Hematopoietic multipotent progenitor cell treated with erythropoietin and hydrocortisone succinate and interleukin-3 and kit ligand, for 6 days (in vitro differentiated cells): ENCODE measurements at regions not wholly inside any gene's neighbourhood (a gene's known extent, or its start where the extent isn't known, plus 50 kb on each side); places are given as distances from the start of the nearest gene placed in this dataset.

Experiments
- DNase-seq: peaks from one replicate; pipeline ENCODE4 v3.0.0-alpha.2; 2015

- no peak for DNase-seq
Observed at GRCh38 chr9:111193095-111193494, 136.9 kb downstream of the OR2K2 start.

DNA sequence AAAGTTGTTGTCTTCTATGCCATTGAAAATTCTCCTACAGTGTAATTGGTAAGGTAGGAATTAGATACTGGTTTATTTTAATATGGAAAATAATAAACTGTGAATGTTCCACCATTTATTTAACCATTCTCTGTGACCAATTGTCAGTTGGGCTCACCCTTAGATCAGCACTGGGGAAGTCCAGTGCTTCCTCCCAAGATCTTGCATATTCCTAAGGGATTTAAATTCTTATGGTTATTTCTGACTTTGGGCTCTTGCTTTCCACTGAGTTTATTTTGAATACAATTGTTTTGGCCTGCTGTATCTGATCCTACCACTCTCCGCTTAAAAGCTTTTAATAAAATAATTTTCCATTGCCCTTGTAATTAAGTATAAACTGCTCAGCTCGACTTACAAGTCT, 137.4 kb downstream of the OR2K2 start:
- DNase-seq = no peak

GRCh38 chr9:111190347-111190746, 139.7 kb downstream of the OR2K2 start:
- no peak for DNase-seq

GRCh38 chr9:111187376-111187775, 142.6 kb downstream of the OR2K2 start:
- no peak for DNase-seq

- DNase-seq = no peak
Observed at GRCh38 chr9:111186021-111186530, 143.9 kb downstream of the OR2K2 start.

DNA sequence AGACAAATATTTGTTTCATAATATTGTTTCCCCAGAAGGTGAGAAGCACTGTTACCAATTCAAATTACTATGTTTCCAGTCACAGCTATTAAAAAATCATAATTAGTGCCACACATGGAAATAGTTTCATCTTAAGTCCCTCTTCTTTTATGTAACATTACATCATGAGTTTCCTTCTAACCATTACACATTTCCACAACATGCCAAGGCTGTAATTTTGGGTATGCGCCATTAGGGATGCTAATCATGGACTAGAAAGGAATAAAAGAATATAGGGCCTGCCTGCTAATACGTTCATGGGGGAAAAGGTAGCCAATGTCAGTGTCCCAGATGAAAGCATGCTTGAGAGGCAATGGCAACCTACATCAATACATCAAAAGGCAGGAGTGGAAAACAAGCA, 142.5 kb upstream of the LPAR1 start:
- DNase-seq = no peak

- peak; percentile 51 for DNase-seq
Observed at GRCh38 chr9:111179577-111179976, 141.3 kb upstream of the LPAR1 start.

DNA sequence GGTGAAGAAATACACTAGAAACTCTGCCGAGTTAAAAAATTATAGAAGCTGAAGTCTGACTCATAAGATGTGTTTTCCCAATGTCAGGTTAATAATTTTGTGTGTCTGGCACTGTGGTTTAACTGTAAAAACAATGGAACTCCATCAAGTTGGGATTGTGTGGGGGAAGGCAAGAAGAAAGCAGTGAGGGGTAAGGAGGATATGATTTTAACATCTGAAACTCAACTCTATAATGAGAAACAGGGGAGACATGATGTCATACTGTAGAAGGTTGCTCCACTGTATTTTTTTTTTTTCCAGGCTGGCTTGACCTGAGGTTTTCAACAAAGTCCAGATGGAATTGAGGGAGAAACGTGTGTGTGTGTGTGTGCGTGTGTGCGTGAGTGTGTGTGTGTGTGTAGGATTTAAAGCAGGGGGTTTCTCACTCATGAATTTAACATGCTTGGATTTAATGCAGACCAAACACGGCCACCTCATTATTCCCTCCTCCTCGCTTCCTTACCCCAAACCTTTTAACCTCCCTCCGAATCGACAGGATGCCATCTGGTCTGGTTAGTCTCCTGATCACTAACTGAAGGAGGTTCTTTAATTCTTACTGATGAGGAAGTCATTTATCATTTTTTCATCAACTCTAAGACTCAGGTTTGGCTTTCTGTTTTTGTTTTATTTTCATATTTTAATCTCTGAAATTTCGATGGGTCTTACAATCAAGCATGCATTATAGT, 140.2 kb upstream of the LPAR1 start:
- no peak for DNase-seq

DNA sequence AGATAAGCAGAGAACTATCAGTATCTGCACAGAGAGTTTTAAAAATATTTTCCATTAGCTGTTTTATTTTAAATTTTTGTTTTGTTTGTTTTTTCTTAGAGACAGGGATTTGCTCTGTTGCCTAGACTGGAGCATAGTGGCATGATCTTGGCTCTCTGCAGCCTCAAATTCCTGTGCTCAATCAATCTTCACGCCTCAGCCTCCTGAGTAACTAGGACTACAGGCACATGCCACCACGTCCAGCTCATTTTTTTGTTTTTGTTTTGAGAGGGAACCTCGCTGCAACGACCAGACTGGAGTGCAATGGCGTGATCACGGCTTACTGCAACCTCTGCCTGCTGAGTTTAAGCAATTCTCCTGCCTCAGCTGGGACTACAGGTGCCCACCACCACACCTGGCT, 138.2 kb upstream of the LPAR1 start:
- no peak for DNase-seq

GRCh38 chr9:111175350-111175749, 137.1 kb upstream of the LPAR1 start:
- no peak for DNase-seq

GRCh38 chr9:111167341-111167740, 129.1 kb upstream of the LPAR1 start:
- DNase-seq = no peak

DNA sequence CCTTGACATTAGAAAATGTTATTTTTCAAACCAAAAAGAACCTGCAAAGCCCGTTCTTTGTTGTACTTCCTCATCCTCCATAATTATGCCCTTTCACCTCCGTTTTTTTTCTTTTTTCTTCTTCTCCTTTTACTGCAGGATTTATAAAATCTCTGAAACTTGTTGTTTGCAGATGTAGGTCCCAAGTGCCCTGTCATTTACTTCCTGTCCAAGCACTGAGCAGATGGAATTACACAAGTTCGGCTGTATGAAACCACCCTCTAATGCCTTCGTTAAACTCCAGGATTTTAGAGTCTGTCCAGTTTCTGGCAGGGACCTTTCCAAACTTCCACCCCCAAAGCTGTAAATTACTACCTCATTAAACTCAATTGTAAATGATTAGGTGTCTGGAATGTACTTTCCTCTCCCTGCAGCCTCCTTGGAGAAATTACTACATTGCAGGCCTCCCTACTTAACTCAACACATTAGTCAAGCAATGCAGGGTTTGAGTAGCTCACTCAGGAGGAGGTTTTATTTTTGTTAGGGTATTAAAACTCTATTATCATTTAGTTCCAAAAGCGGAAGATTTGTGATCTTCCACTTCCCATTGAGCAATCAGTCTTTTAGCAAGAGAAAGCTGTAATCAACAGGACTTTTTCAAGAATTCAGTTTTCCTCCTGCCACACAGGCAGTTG, 125.6 kb upstream of the LPAR1 start:
- peak; percentile 30 for DNase-seq

DNA sequence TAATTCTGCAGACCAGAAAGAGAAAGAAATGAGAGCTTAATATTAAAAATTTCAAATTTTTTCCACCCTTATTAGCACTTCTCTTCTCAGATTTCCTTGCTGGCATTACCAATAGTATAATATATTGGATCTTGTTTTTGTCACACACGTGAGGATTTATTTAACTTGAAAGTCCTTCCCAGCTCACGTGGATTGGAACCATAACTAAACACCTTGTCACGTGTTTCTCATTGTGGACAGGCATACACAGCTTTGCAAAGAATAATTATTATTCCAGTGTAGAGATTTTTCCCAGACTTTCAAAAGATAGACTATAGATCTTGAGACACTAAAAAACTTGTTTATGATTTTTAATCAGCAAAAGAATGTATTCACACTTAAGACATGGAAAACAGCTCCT, 123.8 kb upstream of the LPAR1 start:
- no peak for DNase-seq

GRCh38 chr9:111161015-111161415, 122.7 kb upstream of the LPAR1 start:
- no peak for DNase-seq

DNA sequence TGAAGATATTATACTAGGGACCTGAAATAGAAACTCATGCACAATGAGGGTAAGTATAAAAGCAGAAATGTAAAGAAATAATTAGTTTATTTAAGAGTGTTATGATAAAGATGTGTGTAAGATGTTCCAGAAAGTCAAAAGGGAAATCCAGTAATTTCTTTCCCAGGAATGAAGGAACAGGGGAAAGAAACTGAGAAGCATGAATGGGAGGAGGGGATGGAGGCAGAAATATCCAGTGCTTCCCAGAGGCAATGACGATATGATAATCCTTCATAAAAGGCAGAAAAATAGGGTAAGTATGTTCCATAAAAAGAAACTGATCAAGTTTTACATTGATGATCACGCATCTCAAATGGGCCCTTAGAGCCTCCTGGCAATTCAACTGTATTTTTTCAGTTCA, 120.7 kb upstream of the LPAR1 start:
- DNase-seq = no peak

- DNase-seq = no peak
Observed at GRCh38 chr9:111158363-111158762, 120.1 kb upstream of the LPAR1 start.

GRCh38 chr9:111154081-111154562, 115.9 kb upstream of the LPAR1 start:
- DNase-seq = no peak

GRCh38 chr9:111152614-111153406, 114.5 kb upstream of the LPAR1 start:
- no peak for DNase-seq

GRCh38 chr9:111151537-111151936, 113.3 kb upstream of the LPAR1 start:
- DNase-seq = peak; percentile 27

- no peak for DNase-seq
Observed at GRCh38 chr9:111150181-111150580, 111.9 kb upstream of the LPAR1 start.

DNA sequence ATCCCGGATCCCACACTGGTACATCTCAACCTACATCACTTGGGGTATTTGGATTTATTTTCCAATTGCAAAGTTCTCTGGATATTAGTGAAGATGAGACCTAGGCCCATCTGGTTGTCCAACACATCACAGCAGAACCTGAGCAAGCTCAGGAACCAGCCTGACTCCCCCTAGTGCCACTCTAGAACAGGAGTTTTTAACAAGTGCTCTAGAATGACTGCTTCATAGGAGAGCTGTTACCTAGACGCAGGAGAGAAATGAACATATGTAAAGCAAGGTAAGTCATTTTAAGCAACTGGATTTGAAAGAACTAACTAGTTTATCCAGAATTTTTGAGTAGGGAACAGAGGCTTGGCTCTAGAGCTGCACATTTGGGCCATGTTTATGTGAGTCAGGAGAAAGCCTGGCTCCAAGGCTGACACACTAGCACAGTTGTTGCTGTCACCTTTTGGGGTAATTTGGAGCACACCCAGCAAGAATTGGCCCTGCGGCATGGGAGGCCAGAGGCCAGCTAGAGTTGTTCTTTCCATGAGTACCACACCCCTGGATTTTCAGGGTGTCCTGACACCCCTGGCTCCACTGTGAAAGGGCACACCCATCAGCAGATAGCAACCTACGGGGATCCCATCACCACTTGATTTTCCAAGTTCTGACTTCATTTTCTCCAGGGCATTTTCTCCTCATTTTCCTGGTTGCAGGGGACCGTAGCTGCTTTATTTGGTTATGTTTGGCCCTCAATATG, 110.9 kb upstream of the LPAR1 start:
- DNase-seq = peak; percentile 5
